ENCODE measurements at regions not wholly inside any gene's neighbourhood (a gene's known extent, or its start where the extent isn't known, plus 50 kb on each side); places are given as distances from the start of the nearest gene placed in this dataset.
"Not testable (repeated sequence)": the region's sequence is repeated elsewhere in the genome, so short reads cannot be mapped to it uniquely, and the experiment has no call there.

- H3K4me1 ChIP-seq (ENCODE audit: control insufficient read depth in 1 of 2, insufficient read depth in 2 of 2, low read length in 2 of 2) = no peaks in the 10 kb centered on the region
- H3K27me3 ChIP-seq (ENCODE audit: control insufficient read depth in 1 of 2, insufficient read depth in 2 of 2, low read length in 2 of 2) = no peaks in the 10 kb centered on the region
- no peak overlapping the region for H3K27ac ChIP-seq (ENCODE audit: low read depth, low read length)
- no peak overlapping the region for H3K9ac ChIP-seq (ENCODE audit: low read depth in 1 of 2, low read length in 2 of 2)
- no peaks in the 10 kb centered on the region for H3K36me3 ChIP-seq (ENCODE audit: control insufficient read depth in 1 of 2, insufficient read depth in 2 of 2, low read length in 2 of 2)
- H3K4me3 ChIP-seq (ENCODE audit: low read depth in 1 of 2, low read length in 2 of 2) = no peak overlapping the region
- no peaks in the 10 kb centered on the region for H3K9me3 ChIP-seq (ENCODE audit: control insufficient read depth in 1 of 2, low read length in 2 of 2)
Observed at GRCh38 chr3:104436506-104436905, 930.2 kb upstream of the ALCAM start.

DNA sequence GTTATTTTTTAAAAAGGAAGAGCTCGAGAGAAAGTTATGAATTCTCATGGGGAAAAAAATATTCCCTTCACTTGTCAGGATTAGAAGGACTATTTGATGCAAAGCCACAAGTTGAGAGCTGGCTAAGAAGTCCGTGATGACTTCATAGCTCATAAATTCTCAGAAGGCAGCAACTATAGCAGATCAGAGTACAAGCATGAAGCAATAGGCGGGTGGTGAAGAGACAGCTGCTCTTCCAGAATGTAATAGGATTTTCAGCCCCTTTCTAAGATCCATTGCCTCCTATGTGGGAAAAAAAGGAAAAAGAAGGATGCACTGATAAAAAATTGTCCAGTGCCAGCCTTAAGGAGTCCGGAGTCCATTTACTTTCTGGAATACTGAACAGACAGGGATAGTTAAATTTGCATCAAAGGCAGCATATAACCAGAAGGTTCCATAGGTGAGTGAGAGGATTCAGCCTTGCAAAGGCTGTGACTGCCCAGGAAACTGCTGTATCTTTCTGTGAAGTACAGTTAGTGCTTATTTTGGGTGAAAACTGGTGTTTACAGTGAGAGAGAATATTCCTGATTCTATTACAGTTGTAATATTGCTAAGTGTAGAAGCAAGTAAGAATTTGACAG lies 929.5 kb upstream of the ALCAM start:
- no peaks in the 10 kb centered on the region for H3K4me1 ChIP-seq (ENCODE audit: control insufficient read depth in 1 of 2, insufficient read depth in 2 of 2, low read length in 2 of 2)
- no peak overlapping the region for H3K9ac ChIP-seq (ENCODE audit: low read depth in 1 of 2, low read length in 2 of 2)
- H3K36me3 ChIP-seq (ENCODE audit: control insufficient read depth in 1 of 2, insufficient read depth in 2 of 2, low read length in 2 of 2) = no peaks in the 10 kb centered on the region
- no peaks in the 10 kb centered on the region for H3K9me3 ChIP-seq (ENCODE audit: control insufficient read depth in 1 of 2, low read length in 2 of 2)
- no peak overlapping the region for H3K27ac ChIP-seq (ENCODE audit: low read depth, low read length)
- no peaks in the 10 kb centered on the region for H3K27me3 ChIP-seq (ENCODE audit: control insufficient read depth in 1 of 2, insufficient read depth in 2 of 2, low read length in 2 of 2)
- H3K4me3 ChIP-seq (ENCODE audit: low read depth in 1 of 2, low read length in 2 of 2) = no peak overlapping the region

- Histone ChIP-seq H3K27ac (ENCODE audit: low read depth, low read length) (no peak overlapping the region), H3K9me3 (ENCODE audit: control insufficient read depth in 1 of 2, low read length in 2 of 2) (no peaks in the 10 kb centered on the region), H3K4me1 (ENCODE audit: control insufficient read depth in 1 of 2, insufficient read depth in 2 of 2, low read length in 2 of 2) (no peaks in the 10 kb centered on the region), H3K4me3 (ENCODE audit: low read depth in 1 of 2, low read length in 2 of 2) (no peak overlapping the region), H3K9ac (ENCODE audit: low read depth in 1 of 2, low read length in 2 of 2) (no peak overlapping the region), H3K36me3 (ENCODE audit: control insufficient read depth in 1 of 2, insufficient read depth in 2 of 2, low read length in 2 of 2) (no peaks in the 10 kb centered on the region), H3K27me3 (ENCODE audit: control insufficient read depth in 1 of 2, insufficient read depth in 2 of 2, low read length in 2 of 2) (no peaks in the 10 kb centered on the region)
Observed at GRCh38 chr3:104437891-104438290, 928.8 kb upstream of the ALCAM start.

DNA sequence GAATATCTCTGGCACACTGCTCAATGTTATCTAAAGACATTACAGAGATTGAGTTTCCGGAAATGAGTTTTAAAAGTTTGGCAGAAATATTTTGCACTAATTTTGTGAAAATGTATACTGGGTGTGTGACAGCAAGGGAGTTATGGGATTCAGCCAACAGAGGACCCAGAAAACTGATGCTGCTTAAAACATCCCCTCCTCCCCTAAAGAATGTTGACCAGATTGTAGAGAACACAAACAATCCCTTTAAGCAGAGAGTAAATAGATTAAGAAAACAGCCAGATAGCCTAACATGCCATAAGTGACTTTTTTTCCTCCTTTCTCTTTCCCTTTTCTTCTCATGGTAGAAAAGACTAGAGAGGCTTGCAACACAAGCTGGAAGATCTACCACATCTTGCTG lies 928.0 kb upstream of the ALCAM start:
- H3K9ac ChIP-seq (ENCODE audit: low read depth in 1 of 2, low read length in 2 of 2) = no peak overlapping the region
- no peaks in the 10 kb centered on the region for H3K36me3 ChIP-seq (ENCODE audit: control insufficient read depth in 1 of 2, insufficient read depth in 2 of 2, low read length in 2 of 2)
- H3K27me3 ChIP-seq (ENCODE audit: control insufficient read depth in 1 of 2, insufficient read depth in 2 of 2, low read length in 2 of 2) = no peaks in the 10 kb centered on the region
- H3K4me3 ChIP-seq (ENCODE audit: low read depth in 1 of 2, low read length in 2 of 2) = no peak overlapping the region
- H3K4me1 ChIP-seq (ENCODE audit: control insufficient read depth in 1 of 2, insufficient read depth in 2 of 2, low read length in 2 of 2) = no peaks in the 10 kb centered on the region
- no peaks in the 10 kb centered on the region for H3K9me3 ChIP-seq (ENCODE audit: control insufficient read depth in 1 of 2, low read length in 2 of 2)
- no peak overlapping the region for H3K27ac ChIP-seq (ENCODE audit: low read depth, low read length)

DNA sequence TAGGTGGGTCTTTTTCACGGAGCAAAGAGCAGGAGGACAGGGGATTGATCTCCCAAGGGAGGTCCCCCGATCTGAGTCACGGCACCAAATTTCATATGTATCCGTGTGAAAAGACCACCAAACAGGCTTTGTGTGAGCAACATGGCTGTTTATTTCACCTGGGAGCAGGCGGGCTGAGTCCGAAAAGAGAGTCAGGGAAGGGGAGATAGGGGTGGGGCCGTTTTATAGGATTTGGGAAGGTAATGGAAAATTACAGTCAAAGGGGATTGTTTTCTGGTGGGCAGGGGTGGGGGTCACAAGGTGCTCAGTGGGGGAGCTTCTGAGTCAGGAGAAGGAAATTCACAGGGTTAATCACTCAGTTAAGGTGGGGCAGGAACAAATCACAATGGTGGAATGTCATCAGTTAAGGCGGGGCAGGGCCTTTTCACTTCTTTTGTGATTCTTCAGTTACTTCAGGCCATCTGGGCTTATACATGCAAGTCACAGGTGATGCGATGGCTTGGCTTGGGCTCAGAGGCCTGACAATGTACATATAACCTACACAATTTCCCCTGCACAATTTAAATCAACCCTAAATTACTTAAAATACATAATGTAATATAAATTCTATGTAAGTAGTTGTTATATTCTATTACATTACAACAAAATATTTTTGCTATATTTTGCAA lies 921.3 kb upstream of the ALCAM start:
- H3K27me3 ChIP-seq (ENCODE audit: control insufficient read depth in 1 of 2, insufficient read depth in 2 of 2, low read length in 2 of 2); H3K9me3 ChIP-seq (ENCODE audit: control insufficient read depth in 1 of 2, low read length in 2 of 2); H3K36me3 ChIP-seq (ENCODE audit: control insufficient read depth in 1 of 2, insufficient read depth in 2 of 2, low read length in 2 of 2); H3K4me3 ChIP-seq (ENCODE audit: low read depth in 1 of 2, low read length in 2 of 2); H3K4me1 ChIP-seq (ENCODE audit: control insufficient read depth in 1 of 2, insufficient read depth in 2 of 2, low read length in 2 of 2); H3K9ac ChIP-seq (ENCODE audit: low read depth in 1 of 2, low read length in 2 of 2); H3K27ac ChIP-seq (ENCODE audit: low read depth, low read length): not testable (repeated sequence)

DNA sequence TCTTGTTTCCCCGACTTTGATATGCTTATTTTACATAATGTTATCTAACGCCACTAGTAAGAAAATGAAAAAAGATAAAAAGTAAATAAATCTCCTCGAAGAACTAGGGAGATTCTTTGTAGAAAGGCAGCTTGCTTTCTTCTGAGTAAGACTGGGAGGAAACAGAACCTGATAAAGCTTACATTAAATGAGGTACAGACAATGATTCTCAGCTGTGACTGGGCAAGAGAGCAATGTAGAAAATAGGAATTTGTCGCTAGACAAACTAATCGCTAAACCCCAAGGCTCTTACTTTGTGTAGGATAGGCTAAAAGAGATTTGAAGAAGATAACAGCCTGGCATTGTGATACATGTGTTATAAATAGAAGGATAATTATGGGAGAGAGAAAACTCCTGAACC lies 919.0 kb upstream of the ALCAM start:
- Histone ChIP-seq H3K4me1 (ENCODE audit: control insufficient read depth in 1 of 2, insufficient read depth in 2 of 2, low read length in 2 of 2) (no peaks in the 10 kb centered on the region), H3K4me3 (ENCODE audit: low read depth in 1 of 2, low read length in 2 of 2) (no peak overlapping the region), H3K27me3 (ENCODE audit: control insufficient read depth in 1 of 2, insufficient read depth in 2 of 2, low read length in 2 of 2) (no peaks in the 10 kb centered on the region), H3K36me3 (ENCODE audit: control insufficient read depth in 1 of 2, insufficient read depth in 2 of 2, low read length in 2 of 2) (no peaks in the 10 kb centered on the region), H3K9me3 (ENCODE audit: control insufficient read depth in 1 of 2, low read length in 2 of 2) (peaks cover 0 to 3% of the 10 kb centered on the region in 2 donors), H3K9ac (ENCODE audit: low read depth in 1 of 2, low read length in 2 of 2) (no peak overlapping the region), H3K27ac (ENCODE audit: low read depth, low read length) (no peak overlapping the region)

- Histone ChIP-seq H3K4me3 (ENCODE audit: low read depth in 1 of 2, low read length in 2 of 2) (no peak overlapping the region), H3K4me1 (ENCODE audit: control insufficient read depth in 1 of 2, insufficient read depth in 2 of 2, low read length in 2 of 2) (no peaks in the 10 kb centered on the region), H3K36me3 (ENCODE audit: control insufficient read depth in 1 of 2, insufficient read depth in 2 of 2, low read length in 2 of 2) (no peaks in the 10 kb centered on the region), H3K27me3 (ENCODE audit: control insufficient read depth in 1 of 2, insufficient read depth in 2 of 2, low read length in 2 of 2) (no peaks in the 10 kb centered on the region), H3K9ac (ENCODE audit: low read depth in 1 of 2, low read length in 2 of 2) (no peak overlapping the region), H3K27ac (ENCODE audit: low read depth, low read length) (no peak overlapping the region), H3K9me3 (ENCODE audit: control insufficient read depth in 1 of 2, low read length in 2 of 2) (peaks cover 0 to 3% of the 10 kb centered on the region in 2 donors)
Observed at GRCh38 chr3:104452697-104453096, 914.0 kb upstream of the ALCAM start.

DNA sequence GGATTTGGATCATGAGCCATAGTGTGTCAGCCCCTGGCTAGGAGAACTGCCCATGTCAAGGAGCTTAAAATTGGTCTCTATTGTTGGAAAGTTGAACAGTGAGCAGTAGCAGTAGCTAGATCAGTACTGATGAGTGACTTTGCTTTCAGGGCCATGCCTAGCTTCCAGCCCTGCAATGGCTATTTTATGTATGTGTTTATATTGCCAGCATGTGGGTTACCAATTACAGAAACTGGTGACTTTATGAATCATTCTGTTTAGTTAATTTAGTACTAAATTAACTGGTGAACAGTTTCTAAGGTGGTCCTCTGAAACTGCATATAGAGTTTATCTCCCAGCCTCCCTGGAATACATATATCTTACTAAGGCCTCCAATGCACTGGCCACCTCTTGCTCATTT lies 908.1 kb upstream of the ALCAM start:
- Histone ChIP-seq H3K4me1 (ENCODE audit: control insufficient read depth in 1 of 2, insufficient read depth in 2 of 2, low read length in 2 of 2) (no peaks in the 10 kb centered on the region), H3K27ac (ENCODE audit: low read depth, low read length) (no peak overlapping the region), H3K36me3 (ENCODE audit: control insufficient read depth in 1 of 2, insufficient read depth in 2 of 2, low read length in 2 of 2) (no peaks in the 10 kb centered on the region), H3K4me3 (ENCODE audit: low read depth in 1 of 2, low read length in 2 of 2) (no peak overlapping the region), H3K9me3 (ENCODE audit: control insufficient read depth in 1 of 2, low read length in 2 of 2) (peaks cover 0 to 2% of the 10 kb centered on the region in 2 donors), H3K9ac (ENCODE audit: low read depth in 1 of 2, low read length in 2 of 2) (no peak overlapping the region), H3K27me3 (ENCODE audit: control insufficient read depth in 1 of 2, insufficient read depth in 2 of 2, low read length in 2 of 2) (no peaks in the 10 kb centered on the region)

- Histone ChIP-seq H3K4me3 (ENCODE audit: low read depth in 1 of 2, low read length in 2 of 2) (no peak overlapping the region), H3K9me3 (ENCODE audit: control insufficient read depth in 1 of 2, low read length in 2 of 2) (peaks cover 0 to 6% of the 10 kb centered on the region in 2 donors), H3K4me1 (ENCODE audit: control insufficient read depth in 1 of 2, insufficient read depth in 2 of 2, low read length in 2 of 2) (no peaks in the 10 kb centered on the region), H3K36me3 (ENCODE audit: control insufficient read depth in 1 of 2, insufficient read depth in 2 of 2, low read length in 2 of 2) (no peaks in the 10 kb centered on the region), H3K27me3 (ENCODE audit: control insufficient read depth in 1 of 2, insufficient read depth in 2 of 2, low read length in 2 of 2) (no peaks in the 10 kb centered on the region), H3K9ac (ENCODE audit: low read depth in 1 of 2, low read length in 2 of 2) (no peak overlapping the region), H3K27ac (ENCODE audit: low read depth, low read length) (no peak overlapping the region)
Observed at GRCh38 chr3:104460477-104461406, 906.0 kb upstream of the ALCAM start.

- Histone ChIP-seq H3K27ac (ENCODE audit: low read depth, low read length) (no peak overlapping the region), H3K4me3 (ENCODE audit: low read depth in 1 of 2, low read length in 2 of 2) (no peak overlapping the region), H3K27me3 (ENCODE audit: control insufficient read depth in 1 of 2, insufficient read depth in 2 of 2, low read length in 2 of 2) (no peaks in the 10 kb centered on the region), H3K9me3 (ENCODE audit: control insufficient read depth in 1 of 2, low read length in 2 of 2) (peaks cover 0 to 6% of the 10 kb centered on the region in 2 donors), H3K36me3 (ENCODE audit: control insufficient read depth in 1 of 2, insufficient read depth in 2 of 2, low read length in 2 of 2) (no peaks in the 10 kb centered on the region), H3K4me1 (ENCODE audit: control insufficient read depth in 1 of 2, insufficient read depth in 2 of 2, low read length in 2 of 2) (no peaks in the 10 kb centered on the region), H3K9ac (ENCODE audit: low read depth in 1 of 2, low read length in 2 of 2) (no peak overlapping the region)
Observed at GRCh38 chr3:104461431-104461830, 905.3 kb upstream of the ALCAM start.
